HepG2 (cell line): ENCODE measurements at regions not wholly inside any gene's neighbourhood (a gene's known extent, or its start where the extent isn't known, plus 50 kb on each side); places are given as distances from the start of the nearest gene placed in this dataset.
A peak's percentile ranks its signal among the peaks of the same experiment; 100 is the strongest.

Source experiments
- CAMTA2 ChIP-seq: sonication (generic); formaldehyde crosslinking; IDR thresholded peaks from 2 replicates; pipeline ENCODE4 v1.4.0; 2020; ENCODE audit warnings: mild to moderate bottlenecking, missing genetic modification reagents, borderline replicate concordance
- EED ChIP-seq: sonication (generic); formaldehyde crosslinking; IDR thresholded peaks from 2 replicates; pipeline ENCODE4 v1.5.0; 2020; ENCODE audit warnings: mild to moderate bottlenecking, missing genetic modification reagents
- GMEB1 ChIP-seq: sonication (generic); formaldehyde crosslinking; IDR thresholded peaks from 2 replicates; pipeline ENCODE4 v1.5.1; 2020; ENCODE audit warnings: missing genetic modification reagents, mild to moderate bottlenecking, borderline replicate concordance
- GRHL1 ChIP-seq: sonication (generic); formaldehyde crosslinking; conservative IDR thresholded peaks from 2 replicates; pipeline ENCODE4 v1.8.0; 2022; ENCODE audit warnings: missing genetic modification reagents
- JUNB ChIP-seq: sonication (generic); formaldehyde crosslinking; IDR thresholded peaks from 2 replicates; pipeline ENCODE4 v1.8.0; 2022; ENCODE audit warnings: missing genetic modification reagents, mild to moderate bottlenecking, borderline replicate concordance
- MTERF4 ChIP-seq: sonication (generic); formaldehyde crosslinking; IDR thresholded peaks from 2 replicates; pipeline ENCODE4 v1.8.0; 2023; ENCODE audit warnings: mild to moderate bottlenecking, missing genetic modification reagents
- NR3C1 ChIP-seq: sonication (generic); formaldehyde crosslinking; IDR thresholded peaks from 2 replicates; pipeline ENCODE4 v1.4.0; 2020; ENCODE audit warnings: missing genetic modification reagents
- RCOR2 ChIP-seq: IDR thresholded peaks from 2 replicates; pipeline ENCODE4 v1.6.1; 2016; ENCODE audit warnings: missing biosample characterization, missing genetic modification reagents
- SIN3A ChIP-seq: IDR thresholded peaks from 2 replicates; pipeline ENCODE4 v1.6.1; 2011; ENCODE audit warnings: low read depth, mild to moderate bottlenecking, control low read depth, low read length, borderline replicate concordance
- SMAD9 ChIP-seq: sonication (generic); formaldehyde crosslinking; IDR thresholded peaks from 2 replicates; pipeline ENCODE4 v1.5.1; 2020; ENCODE audit warnings: mild to moderate bottlenecking, missing genetic modification reagents
- STAG1 ChIP-seq: sonication (generic); formaldehyde crosslinking; IDR thresholded peaks from 2 replicates; pipeline ENCODE4 v1.4.0; 2020; ENCODE audit warnings: missing genetic modification reagents
- USF2 ChIP-seq, 2 experiments: sonication (generic) in 1 of 2; formaldehyde crosslinking in 1 of 2; IDR thresholded peaks; 2 replicates each; pipeline versions ENCODE4 v1.5.1 to v1.6.1; 2011 to 2020; ENCODE audit warnings: borderline replicate concordance in 1 of 2, low read depth in 1 of 2, low read length in 1 of 2, mild to moderate bottlenecking in 1 of 2, missing genetic modification reagents in 1 of 2, moderate library complexity in 1 of 2
- ZBTB10 ChIP-seq: sonication (generic); formaldehyde crosslinking; IDR thresholded peaks from 2 replicates; pipeline ENCODE4 v1.4.0; 2020; ENCODE audit warnings: missing genetic modification reagents, borderline replicate concordance
- ZBTB46 ChIP-seq: sonication (generic); formaldehyde crosslinking; IDR thresholded peaks from 2 replicates; pipeline ENCODE4 v1.4.0; 2020; ENCODE audit warnings: mild to moderate bottlenecking, missing genetic modification reagents, borderline replicate concordance
- ZNF660 ChIP-seq: sonication (generic); formaldehyde crosslinking; IDR thresholded peaks from 2 replicates; pipeline ENCODE4 v1.5.1; 2020; ENCODE audit warnings: mild to moderate bottlenecking, low read depth, missing genetic modification reagents, borderline replicate concordance

GRCh38 chr17:72445055-72445991 is 324.5 kb downstream of the SOX9 start (continued):
- TF ChIP-seq GMEB1 (peak; percentile 41; the same call in 1 of the 2 replicates), SIN3A (no peak; the same call in 1 of the 2 replicates), MTERF4 (CRISPR knock-in tag) (peak; percentile 28; the same call in 1 of the 2 replicates), USF2 (IDR thresholded peaks at IDR 0.05; ENCODE audit: low read depth, low read length) (no peak), USF2 (CRISPR knock-in tag; IDR thresholded peaks at IDR 0.05; ENCODE audit: borderline replicate concordance) (no peak), SMAD9 (CRISPR knock-in tag) (peak; percentile 31; the same call in 1 of the 2 replicates), EED (CRISPR knock-in tag) (0 out of 2 replicates have a peak, but pooled peaks have one; percentile 18), RCOR2 (no peak), CAMTA2 (CRISPR knock-in tag) (0 out of 2 replicates have a peak, but pooled peaks have one; percentile 58), ZBTB46 (CRISPR knock-in tag) (peak; percentile 82; the same call in 1 of the 2 replicates), NR3C1 (CRISPR knock-in tag) (no peak), JUNB (CRISPR knock-in tag) (no peak), ZNF660 (CRISPR knock-in tag) (no peak), STAG1 (CRISPR knock-in tag) (0 out of 2 replicates have a peak, but pooled peaks have one; percentile 2), GRHL1 (CRISPR knock-in tag) (no peak), ZBTB10 (CRISPR knock-in tag) (peak; percentile 85)
